ENCODE measurements at regions not wholly inside any gene's neighbourhood (a gene's known extent, or its start where the extent isn't known, plus 50 kb on each side); places are given as distances from the start of the nearest gene placed in this dataset.

GRCh38 chr14:37721976-37722659 lies 126.7 kb downstream of the TTC6 start:
- no peaks in the 10 kb centered on the region for H4K20me1 ChIP-seq (ENCODE audit: insufficient read depth)
- no peaks in the 10 kb centered on the region for H3K9me2 ChIP-seq (ENCODE audit: insufficient read depth, low read length)
- H3K79me2 ChIP-seq (replicated peaks; ENCODE audit: insufficient read depth, low read length), result no peaks in the 10 kb centered on the region
- no peak overlapping the region for H3K4me3 ChIP-seq (ENCODE audit: low read length)
- H2AFZ ChIP-seq (ENCODE audit: low read depth, low read length), result no peak overlapping the region
- H3K4me2 ChIP-seq (ENCODE audit: low read length), result no peak overlapping the region
- no peak for TF ChIP-seq TAF1 (IDR thresholded peaks at IDR 0.05; ENCODE audit: low read depth)
- no peak for TF ChIP-seq RAD21 (conservative IDR thresholded peaks at IDR 0.05)
- TF ChIP-seq EZH2 (IDR thresholded peaks at IDR 0.05; ENCODE audit: borderline replicate concordance, insufficient read depth, low read length, poor library complexity, severe bottlenecking), result no peak
- TF ChIP-seq MXI1 (conservative IDR thresholded peaks at IDR 0.05; ENCODE audit: poor library complexity, severe bottlenecking), result no peak
- no peak for TF ChIP-seq EP300 (conservative IDR thresholded peaks at IDR 0.05; ENCODE audit: poor library complexity, severe bottlenecking)
- TF ChIP-seq SMC3 (conservative IDR thresholded peaks at IDR 0.05; ENCODE audit: poor library complexity), result no peak
- TF ChIP-seq REST (IDR thresholded peaks at IDR 0.05; ENCODE audit: borderline replicate concordance), result no peak
- no peak for TF ChIP-seq CTCF (IDR thresholded peaks at IDR 0.05; ENCODE audit: poor library complexity, severe bottlenecking)
- no peak for TF ChIP-seq POLR2AphosphoS5 (IDR thresholded peaks at IDR 0.05)
- H3K27me3 ChIP-seq (ENCODE audit: insufficient read depth, low read depth, low read length), result no peaks in the 10 kb centered on the region
- H3K36me3 ChIP-seq (ENCODE audit: insufficient read depth, low read length), result no peaks in the 10 kb centered on the region
- H3K9ac ChIP-seq (ENCODE audit: low read length), result no peak overlapping the region
- H3F3A ChIP-seq (ENCODE audit: insufficient read depth, low read length, poor library complexity, severe bottlenecking), result no peaks in the 10 kb centered on the region
- no peak overlapping the region for H3K27ac ChIP-seq (ENCODE audit: low read length)
- H3K9me3 ChIP-seq (ENCODE audit: low read length), result no peaks in the 10 kb centered on the region

- no peaks in the 10 kb centered on the region for H3K27me3 ChIP-seq (ENCODE audit: insufficient read depth, low read depth, low read length)
- no peak overlapping the region for H3K27ac ChIP-seq (ENCODE audit: low read length)
- H3K4me2 ChIP-seq (ENCODE audit: low read length), result no peak overlapping the region
- no peak overlapping the region for H2AFZ ChIP-seq (ENCODE audit: low read depth, low read length)
- H3F3A ChIP-seq (ENCODE audit: insufficient read depth, low read length, poor library complexity, severe bottlenecking), result no peaks in the 10 kb centered on the region
- H3K36me3 ChIP-seq (ENCODE audit: insufficient read depth, low read length), result no peaks in the 10 kb centered on the region
- no peak overlapping the region for H3K9ac ChIP-seq (ENCODE audit: low read length)
- no peaks in the 10 kb centered on the region for H3K9me2 ChIP-seq (ENCODE audit: insufficient read depth, low read length)
- H3K9me3 ChIP-seq (ENCODE audit: low read length), result no peaks in the 10 kb centered on the region
- H4K20me1 ChIP-seq (ENCODE audit: insufficient read depth), result no peaks in the 10 kb centered on the region
- H3K79me2 ChIP-seq (replicated peaks; ENCODE audit: insufficient read depth, low read length), result no peaks in the 10 kb centered on the region
- no peak overlapping the region for H3K4me3 ChIP-seq (ENCODE audit: low read length)
- no peak for TF ChIP-seq REST (IDR thresholded peaks at IDR 0.05; ENCODE audit: borderline replicate concordance)
- TF ChIP-seq TAF1 (IDR thresholded peaks at IDR 0.05; ENCODE audit: low read depth), result no peak
- no peak for TF ChIP-seq SMC3 (conservative IDR thresholded peaks at IDR 0.05; ENCODE audit: poor library complexity)
- TF ChIP-seq POLR2AphosphoS5 (IDR thresholded peaks at IDR 0.05), result no peak
- TF ChIP-seq EZH2 (IDR thresholded peaks at IDR 0.05; ENCODE audit: borderline replicate concordance, insufficient read depth, low read length, poor library complexity, severe bottlenecking), result no peak
- no peak for TF ChIP-seq CTCF (IDR thresholded peaks at IDR 0.05; ENCODE audit: poor library complexity, severe bottlenecking)
- no peak for TF ChIP-seq MXI1 (conservative IDR thresholded peaks at IDR 0.05; ENCODE audit: poor library complexity, severe bottlenecking)
- TF ChIP-seq EP300 (conservative IDR thresholded peaks at IDR 0.05; ENCODE audit: poor library complexity, severe bottlenecking), result no peak
- no peak for TF ChIP-seq RAD21 (conservative IDR thresholded peaks at IDR 0.05)
Measured at GRCh38 chr14:37723515-37723914, 128.1 kb downstream of the TTC6 start.

Data from neural cell (in vitro differentiated cells).